Fibroblast of lung (primary cell): ENCODE measurements at regions not wholly inside any gene's neighbourhood (a gene's known extent, or its start where the extent isn't known, plus 50 kb on each side); places are given as distances from the start of the nearest gene placed in this dataset.

Source experiments
- CTCF ChIP-seq, 2 donors: IDR thresholded peaks in 1 of 2; conservative IDR thresholded peaks in 1 of 2; 1 replicate in 1 of 2; 2 replicates in 1 of 2; pipeline ENCODE4 v1.5.1; 2011 to 2012; ENCODE audit warnings: low read length in 2 of 2, control low read depth in 1 of 2, inconsistent platforms in 1 of 2, low read depth in 1 of 2, mild to moderate bottlenecking in 1 of 2
- EZH2 ChIP-seq: IDR thresholded peaks from 2 replicates; pipeline ENCODE4 v1.5.1; 2012; ENCODE audit warnings: low read length, control low read depth, mild to moderate bottlenecking; ENCODE audit errors: missing control alignments

GRCh38 chr12:104902125-104902524 is 56.0 kb downstream of the SLC41A2 start:
- no peak for TF ChIP-seq CTCF (conservative IDR thresholded peaks at IDR 0.05 in 1 of 2, IDR thresholded peaks at IDR 0.05 in 1 of 2; ENCODE audit: low read depth in 1 of 2, low read length in 2 of 2)
- TF ChIP-seq EZH2: no peak
